ENCODE measurements at regions not wholly inside any gene's neighbourhood (a gene's known extent, or its start where the extent isn't known, plus 50 kb on each side); places are given as distances from the start of the nearest gene placed in this dataset.

DNA sequence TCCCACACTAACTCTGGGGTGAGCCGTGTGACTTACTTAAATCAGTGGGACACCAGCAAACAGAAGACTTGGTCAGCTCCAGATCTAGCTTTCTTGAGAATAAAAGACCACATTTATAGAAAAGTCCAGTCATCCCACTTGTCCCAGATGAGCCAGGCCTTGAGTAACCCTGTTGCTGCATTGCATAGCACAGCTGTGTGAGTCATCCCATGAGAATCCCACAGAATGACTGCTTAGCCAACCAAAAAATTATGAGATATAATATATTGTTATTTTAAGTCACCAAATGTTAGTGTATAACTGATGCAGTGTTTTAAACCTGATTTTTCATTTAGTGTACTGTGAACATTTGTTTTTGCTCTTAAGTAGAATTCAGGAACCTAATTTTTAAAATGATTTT lies 94.2 kb upstream of the FSHR start:
- no peak for DNase-seq

DNA sequence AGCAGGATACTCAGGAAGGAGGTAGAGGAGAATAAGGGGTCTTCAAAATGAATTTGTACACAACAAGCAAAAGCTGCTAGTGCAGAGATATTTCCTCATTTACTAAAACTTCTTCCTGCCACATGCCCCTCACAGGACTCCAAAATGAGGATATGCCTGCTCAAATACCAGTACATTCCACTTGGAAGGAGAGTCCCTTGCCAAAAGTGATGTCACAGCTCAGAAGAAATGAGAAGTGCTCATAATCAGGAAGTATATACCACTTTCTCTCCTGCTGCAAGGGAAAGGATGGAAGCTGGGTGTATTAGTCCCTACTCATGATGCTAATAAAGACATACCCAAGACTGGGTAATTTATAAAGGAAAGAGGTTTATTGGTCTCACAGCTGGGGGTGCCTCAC lies 87.7 kb upstream of the FSHR start:
- DNase-seq = no peak

DNA sequence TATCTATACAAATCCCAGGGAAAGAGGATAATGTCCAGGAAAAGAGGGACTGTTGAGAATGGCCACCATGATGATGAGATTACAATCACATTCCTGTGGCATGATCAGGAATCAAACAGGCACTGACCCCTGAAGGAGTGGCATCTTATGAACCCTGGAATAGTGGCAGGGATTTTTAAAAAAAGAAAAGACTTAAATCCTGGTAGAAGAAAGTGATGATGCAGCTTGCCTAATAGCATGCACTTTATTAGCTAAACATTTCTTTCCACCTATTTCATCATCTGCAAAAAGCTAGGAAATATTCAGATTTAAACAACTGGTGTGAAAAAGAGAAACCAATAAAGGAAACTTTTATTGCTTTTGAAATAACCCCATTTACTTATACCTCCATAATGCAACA lies 87.2 kb upstream of the FSHR start:
- DNase-seq = no peak

DNA sequence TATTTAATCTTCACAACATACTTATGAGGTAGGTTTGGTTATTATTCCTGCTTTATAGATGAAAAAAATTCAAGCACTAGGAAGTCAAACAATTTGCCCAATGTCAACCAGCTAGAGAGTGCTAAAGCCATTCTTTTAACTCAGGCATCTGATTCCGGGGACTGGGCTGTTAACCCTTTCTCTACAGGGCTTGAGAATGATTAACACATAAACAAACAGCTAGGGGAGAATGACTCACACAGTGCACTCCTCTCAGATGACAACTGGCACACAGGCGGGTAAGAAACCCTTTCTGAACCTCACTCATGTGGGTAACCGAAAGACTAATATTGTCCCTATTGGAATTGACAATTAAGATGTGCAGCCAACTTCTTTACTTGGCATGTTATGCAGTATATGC lies 86.3 kb upstream of the FSHR start:
- no peak for DNase-seq

DNA sequence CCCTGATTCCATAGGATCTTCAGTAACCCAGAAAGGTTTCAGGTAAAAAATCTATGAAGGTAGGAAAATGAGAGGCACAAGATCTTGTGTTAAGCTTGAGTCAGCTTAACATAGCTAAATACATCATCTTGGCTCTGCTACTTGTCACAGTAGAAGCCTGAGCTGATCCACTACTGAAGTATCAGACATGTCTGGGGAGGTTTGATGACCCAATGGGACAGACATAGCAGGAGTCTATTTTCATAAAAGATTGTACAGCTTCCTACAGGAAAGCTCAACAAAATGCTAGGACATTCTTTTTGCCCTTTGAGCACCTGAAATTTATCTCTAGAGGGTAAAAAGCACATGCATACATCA lies 84.3 kb upstream of the FSHR start:
- DNase-seq = no peak

DNA sequence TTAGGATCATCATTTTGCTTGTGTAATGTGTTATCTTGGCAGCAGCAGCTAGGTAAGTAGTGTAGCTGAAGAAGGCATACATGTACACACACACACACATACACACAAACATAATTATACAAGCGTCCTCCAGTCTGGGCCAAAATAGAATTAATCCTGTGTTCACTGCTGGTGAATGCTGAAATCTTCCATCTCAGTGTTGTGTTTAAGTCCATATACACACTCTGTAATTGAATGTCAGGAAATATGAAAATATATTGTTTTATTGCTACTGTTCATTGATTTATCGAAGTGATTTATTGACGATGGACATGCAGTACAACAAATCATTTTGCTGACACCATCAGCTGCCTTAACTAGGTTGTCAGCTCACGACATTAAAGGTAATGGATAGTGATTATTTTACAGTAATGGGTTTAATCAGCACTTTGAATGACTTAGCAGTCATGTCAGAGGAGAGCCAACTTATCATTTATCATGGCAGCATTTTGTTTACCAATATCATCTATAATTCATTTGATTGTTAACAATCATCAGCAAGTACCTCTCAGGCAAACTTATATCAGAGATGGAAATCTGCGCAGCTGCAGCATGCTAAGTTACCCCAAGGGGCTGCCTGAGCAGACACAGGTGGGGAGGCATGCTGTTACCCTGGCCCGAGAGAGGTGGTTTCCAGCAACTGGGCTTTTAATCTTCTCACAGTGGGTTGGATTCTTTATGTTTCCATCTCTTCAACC lies 83.7 kb upstream of the FSHR start:
- no peak for DNase-seq

DNA sequence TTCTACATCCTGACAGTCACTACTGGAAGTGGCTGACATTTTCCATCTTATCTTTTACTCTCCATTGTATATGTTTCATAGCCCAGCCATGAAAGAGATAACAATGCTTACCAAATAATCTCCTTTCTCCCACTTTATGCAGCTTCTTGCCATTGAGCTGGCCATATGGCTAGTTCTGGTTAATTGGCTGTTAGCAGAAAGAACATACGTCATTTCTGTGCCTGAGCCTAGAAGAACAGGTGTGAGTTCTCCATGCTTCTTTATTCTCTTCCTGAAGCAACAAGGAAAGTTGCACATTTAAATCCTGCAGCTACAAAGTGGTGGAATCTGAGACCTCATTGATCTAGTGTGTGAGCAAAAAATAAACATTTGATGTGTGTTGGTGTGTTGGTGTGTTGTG lies 82.0 kb upstream of the FSHR start:
- DNase-seq = no peak

DNA sequence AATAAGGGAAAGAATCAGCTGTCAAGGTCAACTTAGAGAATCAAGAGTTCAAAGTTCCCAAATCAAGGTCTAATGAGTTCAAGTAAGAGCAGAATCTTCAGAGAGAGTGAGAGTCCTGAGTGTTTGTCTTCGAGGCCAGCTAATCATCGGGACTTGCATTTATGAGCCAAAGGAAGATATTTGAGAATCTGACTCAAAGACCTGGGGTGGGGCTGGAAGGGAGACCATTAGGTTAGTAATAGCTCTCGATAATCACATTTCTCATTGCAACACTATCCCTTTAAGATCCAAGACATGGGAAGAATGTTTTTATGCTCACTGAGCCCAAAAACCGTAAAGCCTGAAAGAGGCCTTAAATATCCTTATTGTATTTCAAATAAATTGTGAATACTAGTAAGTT lies 72.0 kb upstream of the FSHR start:
- no peak for DNase-seq

DNA sequence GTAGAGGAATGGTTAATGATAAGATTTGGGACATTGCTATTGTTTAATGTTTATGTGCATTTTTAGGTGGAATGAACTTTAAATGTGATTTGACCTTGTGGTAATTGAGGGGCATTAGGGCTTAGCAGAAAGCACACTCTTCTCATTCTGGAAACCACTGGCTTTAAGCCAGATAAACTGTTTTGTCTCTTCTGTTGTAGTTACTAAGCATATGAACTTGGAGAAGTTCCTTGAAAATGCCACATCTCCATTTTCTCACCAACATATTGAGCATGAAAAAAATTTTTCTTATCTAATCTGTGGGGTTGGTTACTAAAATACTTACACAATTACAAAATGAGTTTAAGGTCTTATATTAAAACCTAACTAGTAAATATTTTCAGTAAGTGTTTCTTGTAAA lies 70.8 kb upstream of the FSHR start:
- no peak for DNase-seq

DNA sequence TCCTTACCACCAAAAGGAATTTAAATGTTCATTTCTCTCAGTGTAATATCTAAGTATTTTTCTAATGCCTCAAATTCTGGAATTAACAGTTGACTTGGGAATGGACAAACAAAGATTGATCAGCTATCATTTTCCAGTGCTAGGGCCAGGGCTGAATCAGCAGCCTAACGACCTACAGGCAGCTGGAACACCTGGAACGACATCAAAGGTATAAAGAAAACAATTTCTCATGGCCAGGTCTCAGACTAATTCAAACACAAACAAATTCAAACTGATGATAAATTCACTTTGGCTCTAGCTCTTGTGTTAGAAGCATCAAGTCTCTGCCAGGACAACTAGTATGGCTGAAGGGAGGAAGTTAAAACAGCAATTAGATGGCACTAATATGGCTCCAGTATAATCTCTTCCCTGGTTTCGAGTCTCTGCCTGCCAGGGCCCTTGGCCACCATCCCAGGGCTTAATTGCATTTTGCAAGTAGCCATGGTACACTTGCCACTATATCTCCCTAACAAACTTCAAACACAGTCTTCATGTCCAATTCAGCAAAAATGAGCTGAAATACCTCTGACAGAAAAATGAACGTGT lies 70.2 kb upstream of the FSHR start:
- DNase-seq = no peak

DNA sequence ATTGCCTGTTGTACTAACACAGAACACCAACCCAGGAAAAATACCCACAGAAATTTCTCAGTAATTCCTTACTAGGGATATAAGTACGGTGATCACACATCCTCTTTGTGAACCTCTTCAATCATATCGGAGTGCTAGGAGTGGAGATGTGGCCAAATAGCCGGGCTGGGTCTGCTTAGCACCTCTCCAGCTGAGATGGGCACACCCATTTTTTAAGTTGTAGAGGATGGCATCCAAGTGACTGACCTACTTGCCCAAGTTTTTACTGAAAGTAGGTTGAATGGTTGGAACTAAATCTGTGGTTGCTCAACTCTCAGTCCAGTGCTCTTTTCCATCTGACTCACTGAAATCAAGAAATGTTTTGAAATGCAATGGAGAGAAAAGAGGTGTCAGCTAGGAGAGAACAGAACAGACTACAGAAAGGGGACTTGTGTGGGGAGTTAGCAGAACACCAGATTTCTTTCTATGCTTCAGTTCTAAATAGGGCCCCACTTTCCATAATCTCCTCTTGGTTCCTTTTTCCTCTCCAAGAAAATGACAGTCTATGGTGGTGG lies 68.7 kb upstream of the FSHR start:
- no peak for DNase-seq

DNA sequence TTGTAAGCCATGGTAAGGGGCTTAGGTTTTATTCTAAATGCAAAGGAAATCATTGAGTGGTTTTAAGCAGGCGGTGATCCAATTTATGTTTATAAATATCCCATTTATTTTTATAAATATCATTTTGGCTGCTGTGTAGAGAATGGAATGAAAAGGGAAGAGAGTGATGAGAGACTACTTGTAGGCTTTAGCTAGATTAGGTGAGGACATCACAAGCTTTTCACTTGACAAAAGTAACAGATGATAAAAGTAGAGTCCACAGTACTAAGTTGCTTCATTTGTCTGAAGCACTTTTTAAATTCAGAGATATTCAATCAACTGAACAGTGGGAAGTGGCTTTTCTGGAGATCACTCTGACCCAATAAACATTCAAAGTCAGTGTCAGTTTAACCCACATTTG lies 65.4 kb upstream of the FSHR start:
- DNase-seq = no peak

DNA sequence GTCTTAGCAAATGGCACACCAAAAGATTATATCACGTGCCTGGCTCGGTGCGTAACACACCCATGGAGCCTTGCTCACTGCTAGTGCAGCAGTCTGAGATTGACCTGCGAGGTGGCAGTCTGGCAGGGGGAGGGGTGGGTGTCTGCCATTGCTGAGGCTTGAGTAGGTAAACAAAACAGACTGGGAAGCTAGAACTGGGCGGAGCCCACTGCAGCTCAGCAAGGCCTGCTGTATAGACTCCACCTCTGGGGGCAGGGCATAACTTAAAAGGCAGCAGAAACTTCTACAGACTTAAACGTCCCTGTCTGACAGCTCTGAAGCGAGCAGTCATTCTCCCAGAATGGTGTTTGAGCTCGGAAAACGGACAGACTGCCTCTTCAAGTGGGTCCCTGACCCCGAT lies 55.9 kb upstream of the FSHR start:
- no peak for DNase-seq

DNA sequence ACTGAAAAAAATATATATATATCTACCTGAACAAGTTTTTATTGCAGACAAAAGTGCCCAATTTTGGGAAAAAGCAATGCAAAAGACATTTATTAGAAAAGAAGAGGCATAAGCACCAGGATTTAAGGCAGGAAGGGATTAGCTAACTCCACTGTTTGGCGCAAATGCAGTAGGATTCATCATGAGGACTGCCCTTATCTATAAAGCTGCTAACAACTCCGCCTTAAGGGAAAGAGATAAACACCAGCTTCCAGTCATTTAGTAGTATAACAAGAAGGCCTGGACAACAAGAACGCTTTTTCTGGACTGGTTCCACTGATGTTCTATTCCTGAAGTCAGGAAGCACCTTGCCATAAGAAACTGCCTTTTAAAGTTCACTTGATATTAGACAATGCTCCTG lies 52.9 kb upstream of the FSHR start:
- DNase-seq = no peak
